Neuronal stem cell (in vitro differentiated cells): ENCODE measurements at regions not wholly inside any gene's neighbourhood (a gene's known extent, or its start where the extent isn't known, plus 50 kb on each side); places are given as distances from the start of the nearest gene placed in this dataset.

ENCODE experiments used
- DNase-seq: peaks from one replicate; pipeline ENCODE4 v3.0.0-alpha.2; 2013; ENCODE audit warnings: low spot score
- H2AFZ ChIP-seq: one replicate; pipeline ENCODE4 v1.6.1; 2013; ENCODE audit warnings: mild to moderate bottlenecking, low read length, inconsistent platforms
- H2AK5ac ChIP-seq: 2 replicates; pipeline ENCODE4 v1.6.1; 2013; ENCODE audit warnings: low read depth, mild to moderate bottlenecking, inconsistent platforms, low read length, moderate library complexity, mixed read lengths
- H2BK120ac ChIP-seq: 2 replicates; pipeline ENCODE4 v1.6.1; 2013; ENCODE audit warnings: low read depth, mild to moderate bottlenecking, inconsistent platforms, low read length, moderate library complexity, mixed read lengths
- H2BK12ac ChIP-seq: one replicate; pipeline ENCODE4 v1.6.1; 2013; ENCODE audit warnings: low read length, inconsistent platforms
- H2BK15ac ChIP-seq: 2 replicates; pipeline ENCODE4 v1.6.1; 2013; ENCODE audit warnings: mild to moderate bottlenecking, low read length, inconsistent platforms, mixed read lengths
- H2BK5ac ChIP-seq: one replicate; pipeline ENCODE4 v1.6.1; 2013; ENCODE audit warnings: inconsistent platforms, mild to moderate bottlenecking, low read length, moderate library complexity
- H3K14ac ChIP-seq: one replicate; pipeline ENCODE4 v1.6.1; 2013; ENCODE audit warnings: low read length, inconsistent platforms
- H3K18ac ChIP-seq: 2 replicates; pipeline ENCODE4 v1.6.1; 2013; ENCODE audit warnings: low read length, inconsistent platforms
- H3K23ac ChIP-seq: 2 replicates; pipeline ENCODE4 v1.6.1; 2013; ENCODE audit warnings: low read depth, mild to moderate bottlenecking, mixed read lengths, low read length, inconsistent platforms; ENCODE audit not compliant: poor library complexity
- H3K27ac ChIP-seq: replicated peaks from 3 replicates; pipeline ENCODE4 v1.5.1; 2013; ENCODE audit warnings: low read length, inconsistent platforms
- H3K27me3 ChIP-seq, 3 experiments: 2 replicates each; pipeline ENCODE4 v1.6.1; 2013; ENCODE audit warnings: low read length in 3 of 3, mild to moderate bottlenecking in 2 of 3, inconsistent platforms in 1 of 3, low read depth in 1 of 3, mixed read lengths in 1 of 3, moderate library complexity in 1 of 3; ENCODE audit not compliant: control insufficient read depth in 3 of 3, insufficient read depth in 3 of 3
- H3K36me3 ChIP-seq, 2 donors: replicated peaks in 1 of 2; 2 replicates each; pipeline ENCODE4 v1.6.1; 2013; ENCODE audit warnings: low read length in 2 of 2; ENCODE audit not compliant: control insufficient read depth in 2 of 2, insufficient read depth in 2 of 2
- H3K4ac ChIP-seq: 2 replicates; pipeline ENCODE4 v1.6.1; 2013; ENCODE audit warnings: inconsistent platforms, mild to moderate bottlenecking, low read length, moderate library complexity
- H3K4me1 ChIP-seq, 2 donors: 1 replicate in 1 of 2; 2 replicates in 1 of 2; pipeline ENCODE4 v1.6.1; 2013; ENCODE audit warnings: low read length in 2 of 2, low read depth in 1 of 2; ENCODE audit not compliant: control insufficient read depth in 2 of 2, insufficient read depth in 1 of 2
- H3K4me2 ChIP-seq: one replicate; pipeline ENCODE4 v1.6.1; 2013; ENCODE audit warnings: mild to moderate bottlenecking, low read length, inconsistent platforms; ENCODE audit not compliant: insufficient read depth, poor library complexity, severe bottlenecking
- H3K4me3 ChIP-seq, 2 donors: 2 replicates each; pipeline ENCODE4 v1.5.1; 2013; ENCODE audit warnings: low read length in 2 of 2, mild to moderate bottlenecking in 2 of 2, inconsistent platforms in 1 of 2, moderate library complexity in 1 of 2
- H3K79me1 ChIP-seq: one replicate; pipeline ENCODE4 v1.6.1; 2013; ENCODE audit warnings: low read depth, mild to moderate bottlenecking, inconsistent platforms, low read length, moderate library complexity
- H3K9ac ChIP-seq: one replicate; pipeline ENCODE4 v1.6.1; 2013; ENCODE audit warnings: mild to moderate bottlenecking, low read depth, low read length, inconsistent platforms; ENCODE audit not compliant: poor library complexity
- H3K9me3 ChIP-seq, 2 donors: replicated peaks in 1 of 2; 2 replicates each; pipeline versions ENCODE3 to v1.6.1; 2013; ENCODE audit warnings: low read length in 2 of 2, mild to moderate bottlenecking in 2 of 2, inconsistent platforms in 1 of 2, low read depth in 1 of 2, mixed read lengths in 1 of 2, moderate library complexity in 1 of 2; ENCODE audit not compliant: control insufficient read depth in 2 of 2, insufficient read depth in 1 of 2
- H4K8ac ChIP-seq: one replicate; pipeline ENCODE4 v1.6.1; 2013; ENCODE audit warnings: low read depth, mild to moderate bottlenecking, inconsistent platforms, low read length, moderate library complexity
- H4K91ac ChIP-seq: one replicate; pipeline ENCODE4 v1.6.1; 2013; ENCODE audit warnings: low read length, low read depth, mild to moderate bottlenecking, inconsistent platforms; ENCODE audit not compliant: poor library complexity
- WGBS, 2 donors: extraction: QIAGEN DNeasy Blood & Tissue Kit; methylation state at CpG; one replicate each; pipeline ENCODE4 v1.1.7; 2013; ENCODE audit warnings: missing lambda C conversion rate in 2 of 2, mixed read lengths in 1 of 2; ENCODE audit not compliant: insufficient read length in 2 of 2, insufficient replicate concordance in 1 of 2; ENCODE audit errors: extremely low coverage in 2 of 2; 5-methylcytosine and 5-hydroxymethylcytosine counted together

DNA sequence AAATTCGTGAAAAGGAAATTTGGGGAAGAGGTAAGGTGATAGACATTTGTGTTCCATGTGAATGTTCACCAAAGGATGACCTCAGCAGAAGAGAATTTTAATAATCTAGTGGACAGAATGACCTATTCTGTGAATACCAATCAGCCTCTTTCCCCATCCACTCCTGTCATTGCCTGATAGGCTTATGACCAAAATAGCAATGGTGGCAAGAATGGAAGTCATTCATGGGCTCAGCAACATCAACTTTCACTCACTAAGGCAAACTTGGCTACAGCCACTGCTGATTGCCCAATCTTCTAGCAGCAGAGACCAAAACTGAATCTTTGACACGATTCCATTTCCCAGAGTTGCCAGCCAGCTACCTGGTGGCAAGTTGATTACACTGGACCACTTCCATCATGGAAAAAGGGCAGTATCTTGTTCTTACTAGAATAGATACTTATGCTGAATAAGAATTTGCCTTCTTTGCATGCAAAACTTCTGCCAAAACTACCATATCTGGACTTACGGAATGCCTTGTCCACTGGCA, 348.7 kb upstream of the PBX1 start:
- no peak overlapping the region for H3K4ac ChIP-seq
- no peak overlapping the region for H3K23ac ChIP-seq
- H2BK15ac ChIP-seq, result no peak overlapping the region
- no peaks in the 10 kb centered on the region for H3K36me3 ChIP-seq
- no peak overlapping the region for H3K18ac ChIP-seq
- H2BK5ac ChIP-seq, result no peak overlapping the region
- H4K8ac ChIP-seq, result no peak overlapping the region
- H3K9me3 ChIP-seq, result no peaks in the 10 kb centered on the region
- H2AFZ ChIP-seq, result no peak overlapping the region
- H3K9ac ChIP-seq, result no peak overlapping the region
- no peak overlapping the region for H3K27ac ChIP-seq
- H4K91ac ChIP-seq, result no peak overlapping the region
- H3K14ac ChIP-seq, result no peak overlapping the region
- H2BK120ac ChIP-seq, result no peak overlapping the region
- H3K4me3 ChIP-seq, result no peak overlapping the region
- no peak overlapping the region for H2AK5ac ChIP-seq
- 100% methylated on average over 1 of the region's 3 CpGs; no CpG with 5 or more reads in 1 of the 2 donors for WGBS, 2 donors
- H2BK12ac ChIP-seq, result no peak overlapping the region
- H3K4me1 ChIP-seq, result no peaks in the 10 kb centered on the region
- DNase-seq, result no peak
- no peak overlapping the region for H3K4me2 ChIP-seq
- no peaks in the 10 kb centered on the region for H3K79me1 ChIP-seq
- no peaks in the 10 kb centered on the region for H3K27me3 ChIP-seq

DNA sequence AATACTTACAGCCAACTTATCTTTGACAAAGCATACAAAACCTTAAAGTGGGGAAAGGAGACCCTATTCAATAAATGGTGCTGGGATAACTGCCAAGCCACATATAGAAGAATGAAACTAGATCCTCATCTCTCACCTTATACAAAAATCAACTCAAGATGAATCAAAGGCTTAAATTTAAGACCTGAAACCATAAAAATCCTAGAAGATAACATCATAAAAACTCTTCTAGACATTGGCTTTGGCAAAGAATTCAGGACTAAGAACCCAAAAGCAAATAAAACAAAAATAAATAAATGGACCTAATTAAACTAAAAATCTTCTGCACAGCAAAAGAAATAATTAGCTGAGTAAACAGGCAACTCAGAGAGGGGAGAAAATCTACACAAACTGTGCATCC, 335.6 kb upstream of the PBX1 start:
- Histone ChIP-seq H3K4ac (no peak overlapping the region), H3K79me1 (no peaks in the 10 kb centered on the region), H3K27me3 (no peaks in the 10 kb centered on the region), H2BK120ac (no peak overlapping the region), H3K23ac (no peak overlapping the region), H2BK15ac (no peak overlapping the region), H3K4me2 (no peak overlapping the region), H3K36me3 (no peaks in the 10 kb centered on the region), H2AK5ac (no peak overlapping the region), H4K91ac (no peak overlapping the region), H4K8ac (no peak overlapping the region), H3K9ac (no peak overlapping the region), H3K9me3 (no peaks in the 10 kb centered on the region), H3K4me1 (no peaks in the 10 kb centered on the region), H3K14ac (no peak overlapping the region), H3K27ac (no peak overlapping the region), H3K4me3 (no peak overlapping the region), H2BK5ac (no peak overlapping the region), H2AFZ (no peak overlapping the region), H3K18ac (no peak overlapping the region), H2BK12ac (no peak overlapping the region)
- no peak for DNase-seq

DNA sequence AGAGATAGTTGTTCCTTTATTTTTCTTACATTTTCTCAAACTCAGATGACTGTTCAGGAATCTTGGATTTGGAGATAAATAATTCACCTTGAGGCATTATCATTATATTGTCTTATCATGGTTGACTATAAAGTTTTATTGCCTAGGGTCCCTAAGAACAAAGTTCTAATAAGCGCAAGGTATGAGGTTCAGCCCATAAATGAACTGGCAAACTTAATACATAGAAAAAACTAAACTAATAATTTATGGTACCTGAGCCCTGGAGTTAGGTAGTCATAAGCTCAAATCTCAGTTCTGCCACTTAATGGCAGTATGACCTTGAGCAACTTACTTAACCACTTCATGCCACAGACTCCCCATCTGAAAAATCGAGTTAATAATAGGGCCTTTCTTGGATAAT, 334.0 kb upstream of the PBX1 start:
- Histone ChIP-seq H3K4ac (no peak overlapping the region), H4K8ac (no peak overlapping the region), H3K27ac (no peak overlapping the region), H2BK120ac (no peak overlapping the region), H2BK12ac (no peak overlapping the region), H3K9me3 (no peaks in the 10 kb centered on the region), H3K27me3 (no peaks in the 10 kb centered on the region), H2BK5ac (no peak overlapping the region), H3K4me2 (no peak overlapping the region), H4K91ac (no peak overlapping the region), H3K23ac (no peak overlapping the region), H3K4me1 (no peaks in the 10 kb centered on the region), H2BK15ac (no peak overlapping the region), H3K4me3 (no peak overlapping the region), H3K14ac (no peak overlapping the region), H2AK5ac (no peak overlapping the region), H3K9ac (no peak overlapping the region), H3K36me3 (no peaks in the 10 kb centered on the region), H2AFZ (no peak overlapping the region), H3K18ac (no peak overlapping the region), H3K79me1 (no peaks in the 10 kb centered on the region)
- DNase-seq, result no peak
- no CpG with 5 or more reads among the region's 2 CpGs for WGBS, 2 donors

DNA sequence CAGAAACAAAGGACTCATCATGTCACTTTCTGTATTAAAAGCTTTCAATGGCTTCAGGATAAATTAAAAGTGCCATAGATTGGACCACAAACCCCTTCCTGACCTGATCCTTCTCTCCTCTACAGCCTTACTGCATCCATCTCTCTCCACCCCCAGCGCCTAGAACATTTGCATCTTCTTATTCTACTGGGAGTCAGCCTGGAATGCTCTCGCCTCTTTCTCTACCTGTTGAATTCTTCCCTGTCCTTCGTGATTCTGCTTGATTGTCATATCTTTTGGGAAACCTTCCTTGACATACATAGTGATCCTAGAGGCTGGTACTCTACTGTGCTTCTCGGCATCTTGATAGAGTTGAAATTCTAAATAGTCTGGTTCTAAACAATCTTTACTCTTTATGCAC, 332.0 kb upstream of the PBX1 start:
- H3K79me1 ChIP-seq, result no peaks in the 10 kb centered on the region
- H4K8ac ChIP-seq, result no peak overlapping the region
- H3K27ac ChIP-seq, result no peak overlapping the region
- no peak overlapping the region for H3K23ac ChIP-seq
- no peaks in the 10 kb centered on the region for H3K4me1 ChIP-seq
- H2AFZ ChIP-seq, result no peak overlapping the region
- H2BK15ac ChIP-seq, result no peak overlapping the region
- no peak for DNase-seq
- no peak overlapping the region for H2BK5ac ChIP-seq
- no peak overlapping the region for H2AK5ac ChIP-seq
- no peaks in the 10 kb centered on the region for H3K9me3 ChIP-seq
- no peak overlapping the region for H3K18ac ChIP-seq
- no peaks in the 10 kb centered on the region for H3K27me3 ChIP-seq
- no peak overlapping the region for H3K4me2 ChIP-seq
- H3K14ac ChIP-seq, result no peak overlapping the region
- no peak overlapping the region for H2BK120ac ChIP-seq
- no peak overlapping the region for H2BK12ac ChIP-seq
- H3K36me3 ChIP-seq, result no peaks in the 10 kb centered on the region
- H3K4ac ChIP-seq, result no peak overlapping the region
- no peak overlapping the region for H4K91ac ChIP-seq
- no peak overlapping the region for H3K9ac ChIP-seq
- no CpG with 5 or more reads among the region's 4 CpGs for WGBS, 2 donors
- no peak overlapping the region for H3K4me3 ChIP-seq
